GM21390 (cell line): ENCODE measurements at regions not wholly inside any gene's neighbourhood (a gene's known extent, or its start where the extent isn't known, plus 50 kb on each side); places are given as distances from the start of the nearest gene placed in this dataset.
"Not testable (repeated sequence)": the region's sequence is repeated elsewhere in the genome, so short reads cannot be mapped to it uniquely, and the experiment has no call there.

Experiments used
- ATAC-seq: cut with Tn5 transposase; IDR thresholded peaks from one replicate; pipeline ENCODE4 v1.9.1; 2021; ENCODE audit not compliant: unreplicated experiment

GRCh38 chr15:57875347-57875746 lies 168.8 kb downstream of the POLR2M start:
- no peak for ATAC-seq

GRCh38 chr15:57878573-57878972 lies 172.1 kb downstream of the POLR2M start:
- no peak for ATAC-seq

- ATAC-seq, result no peak
Measured at GRCh38 chr15:57881361-57881760, 174.8 kb downstream of the POLR2M start.

GRCh38 chr15:57881972-57882371 lies 175.5 kb downstream of the POLR2M start:
- ATAC-seq, result no peak

- ATAC-seq, result no peak
Measured at GRCh38 chr15:57883701-57884100, 177.2 kb downstream of the POLR2M start.

GRCh38 chr15:57884936-57885335 lies 178.4 kb downstream of the POLR2M start:
- no peak for ATAC-seq

GRCh38 chr15:57885435-57885834 lies 178.9 kb downstream of the POLR2M start:
- no peak for ATAC-seq

- ATAC-seq, result no peak
Measured at GRCh38 chr15:57887825-57888224, 177.7 kb downstream of the ALDH1A2 start.

- no peak for ATAC-seq
Measured at GRCh38 chr15:57890351-57890750, 175.2 kb downstream of the ALDH1A2 start.

GRCh38 chr15:57890878-57891277 lies 174.6 kb downstream of the ALDH1A2 start:
- ATAC-seq, result no peak

- ATAC-seq, result no peak
Measured at GRCh38 chr15:57892181-57892580, 173.3 kb downstream of the ALDH1A2 start.

GRCh38 chr15:57893040-57893439 lies 172.5 kb downstream of the ALDH1A2 start:
- no peak for ATAC-seq

GRCh38 chr15:57895291-57895690 lies 170.2 kb downstream of the ALDH1A2 start:
- no peak for ATAC-seq

- no peak for ATAC-seq
Measured at GRCh38 chr15:57896114-57896513, 169.4 kb downstream of the ALDH1A2 start.

- ATAC-seq, result not testable (repeated sequence)
Measured at GRCh38 chr15:57896899-57897298, 168.6 kb downstream of the ALDH1A2 start.

GRCh38 chr15:57897870-57898269 lies 167.6 kb downstream of the ALDH1A2 start:
- no peak for ATAC-seq

GRCh38 chr15:57902155-57902554 lies 163.4 kb downstream of the ALDH1A2 start:
- no peak for ATAC-seq
